ENCODE measurements at regions not wholly inside any gene's neighbourhood (a gene's known extent, or its start where the extent isn't known, plus 50 kb on each side); places are given as distances from the start of the nearest gene placed in this dataset.

GRCh38 chr5:15387931-15388524, 112.0 kb upstream of the FBXL7 start:
- TF ChIP-seq CTCF (IDR thresholded peaks at IDR 0.05) (no peak), POLR2A (IDR thresholded peaks at IDR 0.05) (no peak)
